ENCODE measurements at regions not wholly inside any gene's neighbourhood (a gene's known extent, or its start where the extent isn't known, plus 50 kb on each side); places are given as distances from the start of the nearest gene placed in this dataset.

GRCh38 chr2:176595986-176596385 is 326.7 kb downstream of the MTX2 start:
- TF ChIP-seq POLR2A (IDR thresholded peaks at IDR 0.05; ENCODE audit: low read depth, low read length): no peak
- TF ChIP-seq TAF1 (IDR thresholded peaks at IDR 0.05; ENCODE audit: low read depth, low read length): no peak
- TF ChIP-seq POLR2AphosphoS5 (IDR thresholded peaks at IDR 0.05; ENCODE audit: low read depth, low read length): no peak
- TF ChIP-seq PAX5 (IDR thresholded peaks at IDR 0.05; ENCODE audit: insufficient read depth, low read length, severe bottlenecking): no peak
- no peak for TF ChIP-seq POU2F2 (IDR thresholded peaks at IDR 0.05; ENCODE audit: low read depth, low read length)
- TF ChIP-seq SPI1 (IDR thresholded peaks at IDR 0.05; ENCODE audit: low read depth, low read length): no peak

Data from GM12891 (cell line).